H1 (cell line): ENCODE measurements at regions not wholly inside any gene's neighbourhood (a gene's known extent, or its start where the extent isn't known, plus 50 kb on each side); places are given as distances from the start of the nearest gene placed in this dataset.

ENCODE experiments used
- CTCF ChIA-PET: fragments of 300-600 bp; sonication (Branson Sonifier 250); formaldehyde crosslinking; loops from one replicate; lab custom pipeline; 2021; ENCODE audit not compliant: partially characterized antibody; lab: Charles Lee
- POLR2A ChIA-PET: fragments of 300-600 bp; sonication (Branson Sonifier 250); formaldehyde crosslinking; loops from one replicate; lab custom pipeline; 2021; ENCODE audit warnings: inconsistent platforms; ENCODE audit not compliant: partially characterized antibody; lab: Charles Lee
- DNase-seq, 2 experiments: peaks; one replicate each; pipeline versions ENCODE4 v3.0.0 to v3.0.0-alpha.2; 2010 to 2022; ENCODE audit warnings: low spot score in 2 of 2, low read depth in 1 of 2, mixed read lengths in 1 of 2
- FAIRE-seq: peaks from 2 replicates; lab custom pipeline; 2011; peaks lifted over from hg19 to GRCh38; lab: Jason Lieb, UNC
- H2AFZ ChIP-seq: 2 replicates; pipeline ENCODE4 v1.8.1; 2012; ENCODE audit warnings: low read length, inconsistent platforms
- H2AK5ac ChIP-seq: 2 replicates; pipeline ENCODE4 v1.6.1; 2013; ENCODE audit warnings: low read depth, low read length
- H2BK120ac ChIP-seq: replicated peaks from 2 replicates; pipeline ENCODE3; 2013; ENCODE audit warnings: low read depth, low read length, inconsistent platforms
- H2BK12ac ChIP-seq: 2 replicates; pipeline ENCODE4 v1.6.1; 2013; ENCODE audit warnings: low read depth, low read length
- H2BK15ac ChIP-seq: 2 replicates; pipeline ENCODE4 v1.6.1; 2013; ENCODE audit warnings: low read length
- H2BK20ac ChIP-seq: 2 replicates; pipeline ENCODE4 v1.6.1; 2013; ENCODE audit warnings: low read length
- H2BK5ac ChIP-seq: 2 replicates; pipeline ENCODE4 v1.6.1; 2013; ENCODE audit warnings: low read depth, low read length
- H3K14ac ChIP-seq: 2 replicates; pipeline ENCODE4 v1.6.1; 2013; ENCODE audit warnings: inconsistent platforms; ENCODE audit not compliant: insufficient read length
- H3K18ac ChIP-seq: 2 replicates; pipeline ENCODE4 v1.6.1; 2013; ENCODE audit warnings: low read length; ENCODE audit errors: extremely low read depth
- H3K23ac ChIP-seq: 2 replicates; pipeline ENCODE4 v1.6.1; 2013; ENCODE audit warnings: inconsistent platforms; ENCODE audit not compliant: insufficient read length
- H3K23me2 ChIP-seq: 2 replicates; pipeline ENCODE4 v1.6.1; 2013; ENCODE audit warnings: low read depth, low read length
- H3K27ac ChIP-seq: 2 replicates; pipeline ENCODE4 v1.6.1; 2011; ENCODE audit warnings: low read depth, low read length, inconsistent platforms
- H3K27me3 ChIP-seq, 4 experiments: replicated peaks in 1 of 4; 1 replicate in 1 of 4; 2 replicates in 3 of 4; pipeline versions ENCODE4 v1.6.1 to v1.8.1; 2011 to 2013; ENCODE audit warnings: low read length in 3 of 4, mild to moderate bottlenecking in 3 of 4, inconsistent platforms in 2 of 4, mixed read lengths in 2 of 4, moderate library complexity in 1 of 4; ENCODE audit not compliant: control insufficient read depth in 3 of 4, insufficient read depth in 3 of 4; ENCODE audit errors: extremely low read depth in 1 of 4
- H3K36me3 ChIP-seq, 4 experiments: 2 replicates each; pipeline versions ENCODE4 v1.6.1 to v1.8.1; 2011 to 2013; ENCODE audit warnings: mild to moderate bottlenecking in 4 of 4, low read length in 3 of 4, moderate library complexity in 2 of 4, control low read depth in 1 of 4, inconsistent platforms in 1 of 4; ENCODE audit not compliant: insufficient read depth in 4 of 4, control insufficient read depth in 2 of 4
- H3K4ac ChIP-seq: replicated peaks from 2 replicates; pipeline ENCODE3; 2013; ENCODE audit warnings: low read length, low read depth, mixed read lengths, inconsistent platforms; ENCODE audit not compliant: insufficient read length
- H3K4me1 ChIP-seq, 4 experiments: replicated peaks in 1 of 4; 1 replicate in 1 of 4; 2 replicates in 3 of 4; pipeline versions ENCODE4 v1.6.1 to v1.8.1; 2011 to 2013; ENCODE audit warnings: low read length in 3 of 4, inconsistent platforms in 2 of 4, mixed read lengths in 1 of 4; ENCODE audit not compliant: insufficient read depth in 4 of 4, control insufficient read depth in 3 of 4
- H3K4me2 ChIP-seq, 2 experiments: 2 replicates each; pipeline versions ENCODE4 v1.6.1 to v1.8.1; 2011 to 2013; ENCODE audit warnings: low read depth in 2 of 2, low read length in 2 of 2, control low read depth in 1 of 2, inconsistent platforms in 1 of 2, mild to moderate bottlenecking in 1 of 2; ENCODE audit not compliant: insufficient read depth in 1 of 2
- H3K4me3 ChIP-seq, 4 experiments: fragments of 200-600, 300-600 bp in 1 of 4; sonication (generic), shearing (Covaris generic), sonication (Bioruptor Twin) in 1 of 4; 2 replicates each; pipeline versions ENCODE4 v1.5.1 to v1.8.1; 2011 to 2016; ENCODE audit warnings: low read length in 4 of 4, low read depth in 3 of 4, control low read depth in 2 of 4, inconsistent platforms in 2 of 4, mild to moderate bottlenecking in 2 of 4, mixed read lengths in 1 of 4, moderate library complexity in 1 of 4; ENCODE audit not compliant: insufficient read depth in 2 of 4; ENCODE audit errors: extremely low read depth in 1 of 4
- H3K56ac ChIP-seq: replicated peaks from 2 replicates; pipeline ENCODE3; 2013; ENCODE audit warnings: low read depth, mild to moderate bottlenecking, mixed read lengths, low read length, inconsistent platforms; ENCODE audit not compliant: insufficient read length
- H3K79me1 ChIP-seq: 2 replicates; pipeline ENCODE4 v1.6.1; 2013; ENCODE audit warnings: low read depth, low read length, control low read depth
- H3K79me2 ChIP-seq, 2 experiments: 2 replicates each; pipeline versions ENCODE4 v1.6.1 to v1.8.1; 2012 to 2013; ENCODE audit warnings: low read length in 2 of 2, mild to moderate bottlenecking in 2 of 2, inconsistent platforms in 1 of 2; ENCODE audit not compliant: insufficient read depth in 2 of 2, control insufficient read depth in 1 of 2
- H3K9ac ChIP-seq, 4 experiments: replicated peaks in 1 of 4; 1 replicate in 1 of 4; 2 replicates in 3 of 4; pipeline versions ENCODE4 v1.6.1 to v1.8.1; 2011 to 2013; ENCODE audit warnings: low read depth in 3 of 4, low read length in 3 of 4, control low read depth in 2 of 4, mild to moderate bottlenecking in 2 of 4, moderate library complexity in 2 of 4, inconsistent platforms in 1 of 4; ENCODE audit errors: extremely low read depth in 1 of 4
- H3K9me3 ChIP-seq, 2 experiments: 2 replicates each; pipeline versions ENCODE4 v1.6.1 to v1.8.1; 2012 to 2013; ENCODE audit warnings: mild to moderate bottlenecking in 2 of 2, moderate library complexity in 2 of 2, control low read depth in 1 of 2, inconsistent platforms in 1 of 2, low read depth in 1 of 2, low read length in 1 of 2, mixed read lengths in 1 of 2; ENCODE audit not compliant: insufficient read depth in 2 of 2
- H4K20me1 ChIP-seq, 2 experiments: replicated peaks in 1 of 2; 2 replicates each; pipeline versions ENCODE3 to v1.8.1; 2011 to 2013; ENCODE audit warnings: inconsistent platforms in 2 of 2, low read length in 2 of 2, mild to moderate bottlenecking in 1 of 2; ENCODE audit not compliant: insufficient read depth in 2 of 2, control insufficient read depth in 1 of 2
- H4K5ac ChIP-seq: 2 replicates; pipeline ENCODE4 v1.6.1; 2013; ENCODE audit warnings: low read length, low read depth, mixed read lengths, inconsistent platforms; ENCODE audit not compliant: insufficient read length
- H4K8ac ChIP-seq: 2 replicates; pipeline ENCODE4 v1.8.0; 2013; ENCODE audit warnings: mild to moderate bottlenecking, moderate library complexity, low read length, inconsistent platforms; ENCODE audit not compliant: insufficient read depth; ENCODE audit errors: extremely low read depth
- H4K91ac ChIP-seq: replicated peaks from 2 replicates; pipeline ENCODE3; 2013; ENCODE audit warnings: low read length, mixed read lengths, inconsistent platforms; ENCODE audit not compliant: insufficient read length
- ASH2L ChIP-seq: fragments of 200-600, 300-600 bp; sonication (generic); IDR thresholded peaks from one replicate; pipeline ENCODE4 v1.7.1; 2017; ENCODE audit warnings: low read length
- CBX5 ChIP-seq: fragments of 300-800, 300-1000 bp; sonication (generic); IDR thresholded peaks from 2 replicates; pipeline ENCODE4 v1.7.1; 2016; ENCODE audit warnings: antibody characterized with exemption, low read length, low read depth
- CBX8 ChIP-seq: fragments of 300-800, 300-1000 bp; sonication (generic); IDR thresholded peaks from 2 replicates; pipeline ENCODE4 v1.7.1; 2016; ENCODE audit warnings: low read depth, low read length, borderline replicate concordance
- CTBP2 ChIP-seq: IDR thresholded peaks from 2 replicates; pipeline ENCODE4 v1.7.0; 2011; ENCODE audit warnings: borderline replicate concordance, mild to moderate bottlenecking, moderate library complexity, mixed read lengths, low read length; ENCODE audit not compliant: insufficient read depth, insufficient read length
- HDAC6 ChIP-seq: IDR thresholded peaks from one replicate; pipeline ENCODE4 v1.7.1; 2012; ENCODE audit warnings: low read depth, mild to moderate bottlenecking, inconsistent platforms, low read length, moderate library complexity
- SP2 ChIP-seq: IDR thresholded peaks from 2 replicates; pipeline ENCODE4 v1.6.1; 2012; ENCODE audit warnings: mild to moderate bottlenecking, low read length, inconsistent platforms
- WGBS, 2 experiments: shearing (Covaris generic) in 1 of 2; methylation state at CpG; one replicate each; pipeline versions ENCODE4 v1.1.6 to v1.1.7; 2013 to 2015; ENCODE audit warnings: low lambda C conversion rate in 2 of 2, mixed read lengths in 2 of 2, inconsistent platforms in 1 of 2, low coverage in 1 of 2, missing lambda C conversion rate in 1 of 2; ENCODE audit not compliant: insufficient replicate concordance in 2 of 2, insufficient coverage in 1 of 2, insufficient read length in 1 of 2; ENCODE audit errors: extremely low coverage in 1 of 2, missing lambda C conversion rate in 1 of 2; 5-methylcytosine and 5-hydroxymethylcytosine counted together

- Histone ChIP-seq H3K4me2 (no peak overlapping the region), H3K36me3 (no peaks in the 10 kb centered on the region), H2BK5ac (no peak overlapping the region), H4K8ac (no peak overlapping the region), H3K79me1 (no peaks in the 10 kb centered on the region), H3K4ac (no peak overlapping the region), H3K14ac (no peak overlapping the region), H3K27me3 (no peaks in the 10 kb centered on the region), H3K4me3 (no peak overlapping the region), H3K9ac (no peak overlapping the region), H3K23ac (no peak overlapping the region), H2BK120ac (no peak overlapping the region), H2BK20ac (no peak overlapping the region), H3K79me2 (no peaks in the 10 kb centered on the region), H2AK5ac (no peak overlapping the region), H2BK12ac (no peak overlapping the region), H3K27ac (no peak overlapping the region), H3K18ac (no peak overlapping the region), H4K5ac (no peak overlapping the region), H2BK15ac (no peak overlapping the region), H3K56ac (no peak overlapping the region), H2AFZ (no peak overlapping the region; the same call in 1 of the 2 replicates), H3K9me3 (no peaks in the 10 kb centered on the region), H4K91ac (no peak overlapping the region), H3K4me1 (no peaks in the 10 kb centered on the region), H3K23me2 (no peaks in the 10 kb centered on the region), H4K20me1 (no peaks in the 10 kb centered on the region)
- no peak for TF ChIP-seq CBX5
- no peak for TF ChIP-seq SP2
- TF ChIP-seq ASH2L, result no peak
- no peak for TF ChIP-seq HDAC6
- no peak for TF ChIP-seq CBX8
- no peak for TF ChIP-seq CTBP2
- WGBS, 2 experiments, result 87% methylated on average over 6 of the region's 6 CpGs; no CpG with 5 or more reads in 1 of the 2 experiments
- DNase-seq, result no peak
- CTCF ChIA-PET, result interaction anchor here (0.9 kb wide), 1 partner anchor 43 kb away, joined by 3 read pairs; no protein-coding TSS in a partner anchor
- POLR2A ChIA-PET, result no interaction called here
- no peak for FAIRE-seq
Measured at GRCh38 chr6:113433335-113433991, 423.7 kb upstream of the MARCKS start.
